PC-9 (cell line): ENCODE measurements at regions not wholly inside any gene's neighbourhood (a gene's known extent, or its start where the extent isn't known, plus 50 kb on each side); places are given as distances from the start of the nearest gene placed in this dataset.
"Not testable (repeated sequence)": the region's sequence is repeated elsewhere in the genome, so short reads cannot be mapped to it uniquely, and the experiment has no call there.

Experiments
- BruUV-seq: library from RNA; stranded (reverse); fragments of 400-500 nt; replicated peaks from 2 replicates; lab custom pipeline; 2021; lab: Mats Ljungman, UMichigan
- CTCF ChIA-PET: fragments of 300-600 bp; sonication (Branson Sonifier 250); formaldehyde crosslinking; loops from one replicate; lab custom pipeline; 2022; ENCODE audit warnings: antibody characterized with exemption; lab: Charles Lee
- POLR2A ChIA-PET: fragments of 300-600 bp; sonication (Branson Sonifier 250); formaldehyde crosslinking; loops from one replicate; lab custom pipeline; 2022; ENCODE audit warnings: antibody characterized with exemption; ENCODE audit not compliant: unreplicated experiment; lab: Charles Lee
- DNase-seq, 2 experiments: peaks; one replicate each; pipeline versions ENCODE4 v3.0.0 to v3.0.0-alpha.2; 2015 to 2022; ENCODE audit warnings: mixed read lengths in 1 of 2
- H2AFZ ChIP-seq: fragments of 200-600 bp; sonication (generic); 2 replicates; pipeline ENCODE4 v1.8.1; 2017; ENCODE audit warnings: antibody characterized with exemption
- H3F3A ChIP-seq: fragments of 200-600 bp; sonication (generic); 2 replicates; pipeline ENCODE4 v1.8.1; 2017; ENCODE audit warnings: antibody characterized with exemption, mild to moderate bottlenecking, low read depth; ENCODE audit not compliant: insufficient read depth
- H3K27ac ChIP-seq: fragments of 200-600 bp; sonication (generic); 2 replicates; pipeline ENCODE4 v1.6.1; 2016; ENCODE audit warnings: mixed run types
- H3K27me3 ChIP-seq: fragments of 200-600 bp; sonication (generic); 2 replicates; pipeline ENCODE4 v1.6.1; 2016; ENCODE audit warnings: low read depth, mixed run types; ENCODE audit not compliant: insufficient read depth
- H3K36me3 ChIP-seq: fragments of 200-600 bp; sonication (generic); 2 replicates; pipeline ENCODE4 v1.6.1; 2016; ENCODE audit warnings: low read depth, mixed run types
- H3K4me1 ChIP-seq: fragments of 200-600 bp; sonication (generic); replicated peaks from 2 replicates; pipeline ENCODE4 v1.6.1; 2016; ENCODE audit warnings: mixed run types; ENCODE audit not compliant: insufficient read depth
- H3K4me2 ChIP-seq: fragments of 200-600 bp; sonication (generic); 2 replicates; pipeline ENCODE4 v1.6.1; 2017; ENCODE audit warnings: mixed run types
- H3K4me3 ChIP-seq: fragments of 200-600 bp; sonication (generic); 2 replicates; pipeline ENCODE4 v1.6.1; 2016; ENCODE audit warnings: mixed run types
- H3K79me2 ChIP-seq: fragments of 200-600 bp; sonication (generic); 2 replicates; pipeline ENCODE4 v1.6.1; 2017; ENCODE audit warnings: low read depth, mixed run types
- H3K9me2 ChIP-seq: fragments of 200-600 bp; sonication (generic); 2 replicates; pipeline ENCODE4 v1.8.1; 2017; ENCODE audit warnings: mild to moderate bottlenecking; ENCODE audit not compliant: insufficient read depth
- H3K9me3 ChIP-seq: fragments of 200-600 bp; sonication (generic); 2 replicates; pipeline ENCODE4 v1.8.1; 2016; ENCODE audit warnings: low read depth; ENCODE audit not compliant: insufficient read depth
- H4K20me1 ChIP-seq: fragments of 200-600 bp; sonication (generic); 2 replicates; pipeline ENCODE4 v1.8.1; 2017; ENCODE audit not compliant: insufficient read depth
- CTCF ChIP-seq: fragments of 200-600 bp; sonication (generic); conservative IDR thresholded peaks from 2 replicates; pipeline ENCODE4 v1.6.1; 2017; ENCODE audit warnings: mixed run types, antibody characterized with exemption, mild to moderate bottlenecking, moderate library complexity
- EZH2 ChIP-seq: fragments of 200-600 bp; sonication (generic); IDR thresholded peaks from 2 replicates; pipeline ENCODE4 v1.8.0; 2017; ENCODE audit warnings: antibody characterized with exemption, low read depth
- intact Hi-C: fragments of 100-400 bp; cut with micrococcal nuclease; formaldehyde crosslinking; loops from one replicate; pipeline ENCODE4 v1.10.0; 2022; ENCODE audit not compliant: unreplicated experiment

GRCh38 chr7:94803821-94804220, 103.6 kb upstream of the PPP1R9A start:
- ChIA-PET POLR2A (no interaction called here), CTCF (no interaction called here)
- no TSS peak for BruUV-seq
- Histone ChIP-seq H3K4me2 (no peak overlapping the region), H3K27me3 (no peaks in the 10 kb centered on the region), H3F3A (no peaks in the 10 kb centered on the region), H3K9me2 (no peaks in the 10 kb centered on the region), H2AFZ (no peak overlapping the region), H3K4me3 (no peak overlapping the region), H3K36me3 (no peaks in the 10 kb centered on the region), H3K79me2 (no peaks in the 10 kb centered on the region), H3K9me3 (peaks cover 6% of the 10 kb centered on the region; the same call in 1 of the 2 replicates), H3K27ac (no peak overlapping the region; the same call in 1 of the 2 replicates), H4K20me1 (no peaks in the 10 kb centered on the region), H3K4me1 (no peaks in the 10 kb centered on the region)
- DNase-seq: no peak
- TF ChIP-seq EZH2 (no peak), CTCF (no peak)
- intact Hi-C loops: no loop called here

- CTCF ChIA-PET, H3K4me2 ChIP-seq, H3F3A ChIP-seq, H3K27me3 ChIP-seq, H3K4me1 ChIP-seq, H3K4me3 ChIP-seq, H3K36me3 ChIP-seq, H4K20me1 ChIP-seq, H3K27ac ChIP-seq, H3K79me2 ChIP-seq, H3K9me2 ChIP-seq, BruUV-seq, DNase-seq, H3K9me3 ChIP-seq, intact Hi-C loops, POLR2A ChIA-PET, H2AFZ ChIP-seq: not testable (repeated sequence)
Observed at GRCh38 chr7:94808673-94809072, 98.7 kb upstream of the PPP1R9A start.

GRCh38 chr7:94810496-94810895, 96.9 kb upstream of the PPP1R9A start:
- Histone ChIP-seq H4K20me1 (no peaks in the 10 kb centered on the region), H3F3A (no peaks in the 10 kb centered on the region), H3K4me1 (no peaks in the 10 kb centered on the region), H3K36me3 (no peaks in the 10 kb centered on the region), H3K4me3 (no peak overlapping the region), H2AFZ (no peak overlapping the region), H3K9me3 (peaks cover 5% of the 10 kb centered on the region; the same call in 1 of the 2 replicates), H3K9me2 (no peaks in the 10 kb centered on the region), H3K79me2 (no peaks in the 10 kb centered on the region), H3K4me2 (no peak overlapping the region), H3K27ac (no peak overlapping the region), H3K27me3 (no peaks in the 10 kb centered on the region)
- no TSS peak for BruUV-seq
- TF ChIP-seq CTCF (no peak), EZH2 (no peak)
- ChIA-PET CTCF (no interaction called here), POLR2A (no interaction called here)
- no peak for DNase-seq
- intact Hi-C loops: no loop called here

- intact Hi-C loops: no loop called here
- H3K4me1 ChIP-seq: no peaks in the 10 kb centered on the region
- BruUV-seq: no TSS peak
Observed at GRCh38 chr7:94813917-94814316, 93.5 kb upstream of the PPP1R9A start.

More at GRCh38 chr7:94813917-94814316, 93.5 kb upstream of the PPP1R9A start:
- POLR2A ChIA-PET: no interaction called here
- Histone ChIP-seq H3K27ac (no peak overlapping the region), H3K9me3 (peaks cover 3% of the 10 kb centered on the region), H3K36me3 (no peaks in the 10 kb centered on the region), H3K4me3 (no peak overlapping the region), H3K79me2 (no peaks in the 10 kb centered on the region), H2AFZ (no peak overlapping the region), H3K27me3 (no peaks in the 10 kb centered on the region), H3K9me2 (no peaks in the 10 kb centered on the region), H3K4me2 (no peak overlapping the region), H3F3A (no peaks in the 10 kb centered on the region), H4K20me1 (no peaks in the 10 kb centered on the region)
- DNase-seq: no peak
- TF ChIP-seq CTCF: no peak
- CTCF ChIA-PET: no interaction called here
